ENCODE measurements at regions not wholly inside any gene's neighbourhood (a gene's known extent, or its start where the extent isn't known, plus 50 kb on each side); places are given as distances from the start of the nearest gene placed in this dataset.

- TF ChIP-seq, protein P1, sequence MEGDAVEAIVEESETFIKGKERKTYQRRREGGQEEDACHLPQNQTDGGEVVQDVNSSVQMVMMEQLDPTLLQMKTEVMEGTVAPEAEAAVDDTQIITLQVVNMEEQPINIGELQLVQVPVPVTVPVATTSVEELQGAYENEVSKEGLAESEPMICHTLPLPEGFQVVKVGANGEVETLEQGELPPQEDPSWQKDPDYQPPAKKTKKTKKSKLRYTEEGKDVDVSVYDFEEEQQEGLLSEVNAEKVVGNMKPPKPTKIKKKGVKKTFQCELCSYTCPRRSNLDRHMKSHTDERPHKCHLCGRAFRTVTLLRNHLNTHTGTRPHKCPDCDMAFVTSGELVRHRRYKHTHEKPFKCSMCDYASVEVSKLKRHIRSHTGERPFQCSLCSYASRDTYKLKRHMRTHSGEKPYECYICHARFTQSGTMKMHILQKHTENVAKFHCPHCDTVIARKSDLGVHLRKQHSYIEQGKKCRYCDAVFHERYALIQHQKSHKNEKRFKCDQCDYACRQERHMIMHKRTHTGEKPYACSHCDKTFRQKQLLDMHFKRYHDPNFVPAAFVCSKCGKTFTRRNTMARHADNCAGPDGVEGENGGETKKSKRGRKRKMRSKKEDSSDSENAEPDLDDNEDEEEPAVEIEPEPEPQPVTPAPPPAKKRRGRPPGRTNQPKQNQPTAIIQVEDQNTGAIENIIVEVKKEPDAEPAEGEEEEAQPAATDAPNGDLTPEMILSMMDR (IDR thresholded peaks at IDR 0.05; ENCODE audit: insufficient read depth, low read depth, low read length), result no peak
- no peak for TF ChIP-seq EZH2 (IDR thresholded peaks at IDR 0.05; ENCODE audit: insufficient read depth, low read length)
Observed at GRCh38 chr10:120980279-120981255, 129.4 kb downstream of the WDR11 start.

Data from astrocyte (in vitro differentiated cells and primary cell).